Forelimb muscle (tissue), 1 donor: ENCODE measurements at regions not wholly inside any gene's neighbourhood (a gene's known extent, or its start where the extent isn't known, plus 50 kb on each side); places are given as distances from the start of the nearest gene placed in this dataset.

Source experiments
- DNase-seq: peaks from one replicate; pipeline ENCODE4 v3.0.0-alpha.2; 2013; ENCODE audit warnings: low read depth

- DNase-seq = no peak
Measured at GRCh38 chr4:36944232-36944631, 300.3 kb upstream of the NWD2 start.

GRCh38 chr4:36961420-36961819 lies 283.1 kb upstream of the NWD2 start:
- DNase-seq = no peak

GRCh38 chr4:36966756-36967460 lies 277.6 kb upstream of the NWD2 start:
- no peak for DNase-seq

GRCh38 chr4:36979533-36979932 lies 265.0 kb upstream of the NWD2 start:
- no peak for DNase-seq

- no peak for DNase-seq
Measured at GRCh38 chr4:36990128-36990872, 254.2 kb upstream of the NWD2 start.

GRCh38 chr4:36997727-36998126 lies 246.8 kb upstream of the NWD2 start:
- no peak for DNase-seq

GRCh38 chr4:37000281-37000680 lies 244.3 kb upstream of the NWD2 start:
- DNase-seq = no peak

GRCh38 chr4:37001688-37002436 lies 242.7 kb upstream of the NWD2 start:
- no peak for DNase-seq

- no peak for DNase-seq
Measured at GRCh38 chr4:37002625-37003024, 241.9 kb upstream of the NWD2 start.

- no peak for DNase-seq
Measured at GRCh38 chr4:37008199-37008598, 236.3 kb upstream of the NWD2 start.

GRCh38 chr4:37014584-37014983 lies 230.0 kb upstream of the NWD2 start:
- DNase-seq = no peak

GRCh38 chr4:37015391-37015790 lies 229.2 kb upstream of the NWD2 start:
- no peak for DNase-seq

- no peak for DNase-seq
Measured at GRCh38 chr4:37023504-37023903, 221.0 kb upstream of the NWD2 start.

GRCh38 chr4:37023996-37024395 lies 220.5 kb upstream of the NWD2 start:
- no peak for DNase-seq

GRCh38 chr4:37040816-37041215 lies 203.7 kb upstream of the NWD2 start:
- DNase-seq = no peak

- DNase-seq = no peak
Measured at GRCh38 chr4:37043342-37043741, 201.2 kb upstream of the NWD2 start.

GRCh38 chr4:37051111-37051510 lies 193.4 kb upstream of the NWD2 start:
- DNase-seq = no peak

GRCh38 chr4:37051866-37052265 lies 192.7 kb upstream of the NWD2 start:
- no peak for DNase-seq

GRCh38 chr4:37054531-37055077 lies 189.9 kb upstream of the NWD2 start:
- DNase-seq = no peak

- DNase-seq = no peak
Measured at GRCh38 chr4:37058826-37059225, 185.7 kb upstream of the NWD2 start.

GRCh38 chr4:37066159-37066558 lies 178.4 kb upstream of the NWD2 start:
- DNase-seq = no peak

- no peak for DNase-seq
Measured at GRCh38 chr4:37068580-37068979, 176.0 kb upstream of the NWD2 start.
